H1 (cell line): ENCODE measurements at regions not wholly inside any gene's neighbourhood (a gene's known extent, or its start where the extent isn't known, plus 50 kb on each side); places are given as distances from the start of the nearest gene placed in this dataset.
A peak's percentile ranks its signal among the peaks of the same experiment; 100 is the strongest.

Source experiments
- CTCF ChIA-PET: fragments of 300-600 bp; sonication (Branson Sonifier 250); formaldehyde crosslinking; loops from one replicate; lab custom pipeline; 2021; ENCODE audit not compliant: partially characterized antibody; lab: Charles Lee
- POLR2A ChIA-PET: fragments of 300-600 bp; sonication (Branson Sonifier 250); formaldehyde crosslinking; loops from one replicate; lab custom pipeline; 2021; ENCODE audit warnings: inconsistent platforms; ENCODE audit not compliant: partially characterized antibody; lab: Charles Lee
- DNase-seq, 2 experiments: peaks; one replicate each; pipeline versions ENCODE4 v3.0.0 to v3.0.0-alpha.2; 2010 to 2022; ENCODE audit warnings: low spot score in 2 of 2, low read depth in 1 of 2, mixed read lengths in 1 of 2
- FAIRE-seq: peaks from 2 replicates; lab custom pipeline; 2011; peaks lifted over from hg19 to GRCh38; lab: Jason Lieb, UNC
- H2AFZ ChIP-seq: 2 replicates; pipeline ENCODE4 v1.8.1; 2012; ENCODE audit warnings: low read length, inconsistent platforms
- H2AK5ac ChIP-seq: 2 replicates; pipeline ENCODE4 v1.6.1; 2013; ENCODE audit warnings: low read depth, low read length
- H2BK120ac ChIP-seq: replicated peaks from 2 replicates; pipeline ENCODE3; 2013; ENCODE audit warnings: low read depth, low read length, inconsistent platforms
- H2BK12ac ChIP-seq: 2 replicates; pipeline ENCODE4 v1.6.1; 2013; ENCODE audit warnings: low read depth, low read length
- H2BK15ac ChIP-seq: 2 replicates; pipeline ENCODE4 v1.6.1; 2013; ENCODE audit warnings: low read length
- H2BK20ac ChIP-seq: 2 replicates; pipeline ENCODE4 v1.6.1; 2013; ENCODE audit warnings: low read length
- H2BK5ac ChIP-seq: 2 replicates; pipeline ENCODE4 v1.6.1; 2013; ENCODE audit warnings: low read depth, low read length
- H3K14ac ChIP-seq: 2 replicates; pipeline ENCODE4 v1.6.1; 2013; ENCODE audit warnings: inconsistent platforms; ENCODE audit not compliant: insufficient read length
- H3K18ac ChIP-seq: 2 replicates; pipeline ENCODE4 v1.6.1; 2013; ENCODE audit warnings: low read length; ENCODE audit errors: extremely low read depth
- H3K23ac ChIP-seq: 2 replicates; pipeline ENCODE4 v1.6.1; 2013; ENCODE audit warnings: inconsistent platforms; ENCODE audit not compliant: insufficient read length
- H3K23me2 ChIP-seq: 2 replicates; pipeline ENCODE4 v1.6.1; 2013; ENCODE audit warnings: low read depth, low read length
- H3K27ac ChIP-seq: 2 replicates; pipeline ENCODE4 v1.6.1; 2011; ENCODE audit warnings: low read depth, low read length, inconsistent platforms
- H3K27me3 ChIP-seq, 4 experiments: replicated peaks in 1 of 4; 1 replicate in 1 of 4; 2 replicates in 3 of 4; pipeline versions ENCODE4 v1.6.1 to v1.8.1; 2011 to 2013; ENCODE audit warnings: low read length in 3 of 4, mild to moderate bottlenecking in 3 of 4, inconsistent platforms in 2 of 4, mixed read lengths in 2 of 4, moderate library complexity in 1 of 4; ENCODE audit not compliant: control insufficient read depth in 3 of 4, insufficient read depth in 3 of 4; ENCODE audit errors: extremely low read depth in 1 of 4
- H3K36me3 ChIP-seq, 4 experiments: 2 replicates each; pipeline versions ENCODE4 v1.6.1 to v1.8.1; 2011 to 2013; ENCODE audit warnings: mild to moderate bottlenecking in 4 of 4, low read length in 3 of 4, moderate library complexity in 2 of 4, control low read depth in 1 of 4, inconsistent platforms in 1 of 4; ENCODE audit not compliant: insufficient read depth in 4 of 4, control insufficient read depth in 2 of 4
- H3K4ac ChIP-seq: replicated peaks from 2 replicates; pipeline ENCODE3; 2013; ENCODE audit warnings: low read length, low read depth, mixed read lengths, inconsistent platforms; ENCODE audit not compliant: insufficient read length
- H3K4me1 ChIP-seq, 4 experiments: replicated peaks in 1 of 4; 1 replicate in 1 of 4; 2 replicates in 3 of 4; pipeline versions ENCODE4 v1.6.1 to v1.8.1; 2011 to 2013; ENCODE audit warnings: low read length in 3 of 4, inconsistent platforms in 2 of 4, mixed read lengths in 1 of 4; ENCODE audit not compliant: insufficient read depth in 4 of 4, control insufficient read depth in 3 of 4
- H3K4me2 ChIP-seq, 2 experiments: 2 replicates each; pipeline versions ENCODE4 v1.6.1 to v1.8.1; 2011 to 2013; ENCODE audit warnings: low read depth in 2 of 2, low read length in 2 of 2, control low read depth in 1 of 2, inconsistent platforms in 1 of 2, mild to moderate bottlenecking in 1 of 2; ENCODE audit not compliant: insufficient read depth in 1 of 2
- H3K4me3 ChIP-seq, 4 experiments: fragments of 200-600, 300-600 bp in 1 of 4; sonication (generic), shearing (Covaris generic), sonication (Bioruptor Twin) in 1 of 4; 2 replicates each; pipeline versions ENCODE4 v1.5.1 to v1.8.1; 2011 to 2016; ENCODE audit warnings: low read length in 4 of 4, low read depth in 3 of 4, control low read depth in 2 of 4, inconsistent platforms in 2 of 4, mild to moderate bottlenecking in 2 of 4, mixed read lengths in 1 of 4, moderate library complexity in 1 of 4; ENCODE audit not compliant: insufficient read depth in 2 of 4; ENCODE audit errors: extremely low read depth in 1 of 4
- H3K56ac ChIP-seq: replicated peaks from 2 replicates; pipeline ENCODE3; 2013; ENCODE audit warnings: low read depth, mild to moderate bottlenecking, mixed read lengths, low read length, inconsistent platforms; ENCODE audit not compliant: insufficient read length
- H3K79me1 ChIP-seq: 2 replicates; pipeline ENCODE4 v1.6.1; 2013; ENCODE audit warnings: low read depth, low read length, control low read depth
- H3K79me2 ChIP-seq, 2 experiments: 2 replicates each; pipeline versions ENCODE4 v1.6.1 to v1.8.1; 2012 to 2013; ENCODE audit warnings: low read length in 2 of 2, mild to moderate bottlenecking in 2 of 2, inconsistent platforms in 1 of 2; ENCODE audit not compliant: insufficient read depth in 2 of 2, control insufficient read depth in 1 of 2
- H3K9ac ChIP-seq, 4 experiments: replicated peaks in 1 of 4; 1 replicate in 1 of 4; 2 replicates in 3 of 4; pipeline versions ENCODE4 v1.6.1 to v1.8.1; 2011 to 2013; ENCODE audit warnings: low read depth in 3 of 4, low read length in 3 of 4, control low read depth in 2 of 4, mild to moderate bottlenecking in 2 of 4, moderate library complexity in 2 of 4, inconsistent platforms in 1 of 4; ENCODE audit errors: extremely low read depth in 1 of 4
- H3K9me3 ChIP-seq, 2 experiments: 2 replicates each; pipeline versions ENCODE4 v1.6.1 to v1.8.1; 2012 to 2013; ENCODE audit warnings: mild to moderate bottlenecking in 2 of 2, moderate library complexity in 2 of 2, control low read depth in 1 of 2, inconsistent platforms in 1 of 2, low read depth in 1 of 2, low read length in 1 of 2, mixed read lengths in 1 of 2; ENCODE audit not compliant: insufficient read depth in 2 of 2
- H4K20me1 ChIP-seq, 2 experiments: replicated peaks in 1 of 2; 2 replicates each; pipeline versions ENCODE3 to v1.8.1; 2011 to 2013; ENCODE audit warnings: inconsistent platforms in 2 of 2, low read length in 2 of 2, mild to moderate bottlenecking in 1 of 2; ENCODE audit not compliant: insufficient read depth in 2 of 2, control insufficient read depth in 1 of 2
- H4K5ac ChIP-seq: 2 replicates; pipeline ENCODE4 v1.6.1; 2013; ENCODE audit warnings: low read length, low read depth, mixed read lengths, inconsistent platforms; ENCODE audit not compliant: insufficient read length
- H4K8ac ChIP-seq: 2 replicates; pipeline ENCODE4 v1.8.0; 2013; ENCODE audit warnings: mild to moderate bottlenecking, moderate library complexity, low read length, inconsistent platforms; ENCODE audit not compliant: insufficient read depth; ENCODE audit errors: extremely low read depth
- H4K91ac ChIP-seq: replicated peaks from 2 replicates; pipeline ENCODE3; 2013; ENCODE audit warnings: low read length, mixed read lengths, inconsistent platforms; ENCODE audit not compliant: insufficient read length
- E2F6 ChIP-seq: IDR thresholded peaks from 2 replicates; pipeline ENCODE4 v1.6.1; 2012; ENCODE audit warnings: inconsistent platforms
- PHF8 ChIP-seq: fragments of 200-600 bp; sonication (generic); conservative IDR thresholded peaks from 2 replicates; pipeline ENCODE4 v1.7.1; 2012; ENCODE audit warnings: low read depth, mild to moderate bottlenecking, inconsistent platforms, low read length, moderate library complexity
- POLR2A ChIP-seq, 2 experiments: IDR thresholded peaks; 1 replicate in 1 of 2; 2 replicates in 1 of 2; pipeline ENCODE4 v1.6.1; 2011; ENCODE audit warnings: low read depth in 2 of 2, low read length in 2 of 2, mild to moderate bottlenecking in 2 of 2; ENCODE audit errors: control extremely low read depth in 1 of 2
- SIN3A ChIP-seq, 2 experiments: IDR thresholded peaks in 1 of 2; conservative IDR thresholded peaks in 1 of 2; 2 replicates each; pipeline ENCODE4 v1.6.1; 2011 to 2012; ENCODE audit warnings: low read length in 2 of 2, improper control_type of control experiment in 1 of 2, low read depth in 1 of 2, mild to moderate bottlenecking in 1 of 2
- SIRT6 ChIP-seq: IDR thresholded peaks from one replicate; pipeline ENCODE4 v1.7.1; 2012; ENCODE audit warnings: low read length, inconsistent platforms
- SP4 ChIP-seq: IDR thresholded peaks from 2 replicates; pipeline ENCODE4 v1.6.1; 2012; ENCODE audit warnings: low read length, inconsistent platforms
- ZNF274 ChIP-seq: IDR thresholded peaks from 2 replicates; pipeline ENCODE4 v1.7.0; 2012; ENCODE audit warnings: low read length, borderline replicate concordance; ENCODE audit errors: extremely low read depth
- WGBS, 2 experiments: shearing (Covaris generic) in 1 of 2; methylation state at CpG; one replicate each; pipeline versions ENCODE4 v1.1.6 to v1.1.7; 2013 to 2015; ENCODE audit warnings: low lambda C conversion rate in 2 of 2, mixed read lengths in 2 of 2, inconsistent platforms in 1 of 2, low coverage in 1 of 2, missing lambda C conversion rate in 1 of 2; ENCODE audit not compliant: insufficient replicate concordance in 2 of 2, insufficient coverage in 1 of 2, insufficient read length in 1 of 2; ENCODE audit errors: extremely low coverage in 1 of 2, missing lambda C conversion rate in 1 of 2; 5-methylcytosine and 5-hydroxymethylcytosine counted together

GRCh38 chr2:219829667-219830352, 202.4 kb downstream of the SLC4A3 start:
- H2AK5ac ChIP-seq = peak overlapping the region; percentile 12; the same call in 1 of the 2 replicates
- ChIA-PET CTCF (interaction anchor here (1.0 to 1.6 kb wide), 5 partner anchors 9 to 661 kb away, joined by 3 to 6 read pairs (median 3); no protein-coding TSS in a partner anchor), POLR2A (interaction anchor here (1.0 kb wide), 1 partner anchor 9 kb away, joined by 4 read pairs; no protein-coding TSS in a partner anchor)
- no peak overlapping the region for H2BK5ac ChIP-seq
- H2BK120ac ChIP-seq = no peak overlapping the region
- no peak overlapping the region for H4K8ac ChIP-seq
- H3K4me1 ChIP-seq = no peaks in the 10 kb centered on the region
- TF ChIP-seq SP4 = no peak
- TF ChIP-seq ZNF274 = no peak
- 0 out of 2 replicates have a peak, but pooled peaks have one; percentile 20 for TF ChIP-seq E2F6
- TF ChIP-seq SIRT6 = no peak
- TF ChIP-seq SIN3A (conservative IDR thresholded peaks at IDR 0.05 in 1 of 2, IDR thresholded peaks at IDR 0.05 in 1 of 2; ENCODE audit: low read depth in 1 of 2, low read length in 2 of 2) = no peak
- no peak for TF ChIP-seq PHF8
- no peak for TF ChIP-seq POLR2A (IDR thresholded peaks at IDR 0.05; ENCODE audit: control extremely low read depth in 1 of 2, low read depth in 2 of 2, low read length in 2 of 2)
- H4K20me1 ChIP-seq = no peaks in the 10 kb centered on the region
- H3K4me2 ChIP-seq = no peak overlapping the region
- peak overlapping the region; percentile 69; the same call in 1 of the 2 replicates for H2AFZ ChIP-seq
- no peak overlapping the region for H3K23ac ChIP-seq
- no peaks in the 10 kb centered on the region for H3K79me1 ChIP-seq
- 93% methylated on average over 20 of the region's 20 CpGs; no CpG with 5 or more reads in 1 of the 2 experiments for WGBS, 2 experiments
- no peak overlapping the region for H2BK15ac ChIP-seq
- no peaks in the 10 kb centered on the region for H3K27me3 ChIP-seq
- H3K4me3 ChIP-seq = no peak overlapping the region
- no peak overlapping the region for H2BK20ac ChIP-seq
- DNase-seq (no peak), FAIRE-seq (no peak)
- H3K18ac ChIP-seq = no peak overlapping the region
- H4K5ac ChIP-seq = no peak overlapping the region
- H3K9ac ChIP-seq = no peak overlapping the region
- H3K79me2 ChIP-seq = no peaks in the 10 kb centered on the region
- H3K56ac ChIP-seq = no peak overlapping the region
- H3K36me3 ChIP-seq = no peaks in the 10 kb centered on the region
- no peak overlapping the region for H3K4ac ChIP-seq
- H3K27ac ChIP-seq = no peak overlapping the region
- no peak overlapping the region for H3K14ac ChIP-seq
- H3K23me2 ChIP-seq = no peaks in the 10 kb centered on the region
- H3K9me3 ChIP-seq = no peaks in the 10 kb centered on the region
- H2BK12ac ChIP-seq = no peak overlapping the region
- H4K91ac ChIP-seq = no peak overlapping the region
